ENCODE measurements at regions not wholly inside any gene's neighbourhood (a gene's known extent, or its start where the extent isn't known, plus 50 kb on each side); places are given as distances from the start of the nearest gene placed in this dataset.

DNA sequence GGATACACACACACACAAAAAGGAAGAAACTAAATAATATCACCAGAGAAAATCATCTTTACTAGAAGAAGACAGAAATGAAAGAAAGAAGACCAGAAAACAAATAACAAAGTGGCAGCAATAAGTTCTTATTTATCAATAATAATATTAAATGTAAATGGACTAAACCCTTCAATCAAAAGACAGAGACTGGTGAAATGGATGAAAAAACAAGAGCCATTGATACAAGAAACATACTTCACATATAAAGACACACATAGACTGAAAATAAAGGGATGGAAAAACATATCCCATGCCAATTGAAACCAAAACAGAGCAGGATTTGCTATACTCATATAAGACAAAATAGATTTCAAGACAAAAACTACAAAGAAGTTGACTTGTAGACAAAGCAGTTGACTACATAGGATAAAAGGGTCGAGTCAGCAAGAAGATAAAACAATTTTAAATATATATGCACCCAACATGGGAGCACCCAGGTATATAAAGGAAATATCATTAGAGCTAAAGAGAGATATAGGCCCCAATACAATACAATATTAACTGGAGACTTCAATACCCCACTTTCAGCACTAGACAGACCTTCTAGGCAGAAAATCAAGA is 259.4 kb downstream of the EPM2A start:
- no peaks in the 10 kb centered on the region for H3K9me3 ChIP-seq (ENCODE audit: insufficient read depth, low read length)
- no peak overlapping the region for H3K9ac ChIP-seq (ENCODE audit: insufficient read length, low read depth)
- TF ChIP-seq ZNF274 (IDR thresholded peaks at IDR 0.05; ENCODE audit: low read depth, low read length) (no peak), SUZ12 (IDR thresholded peaks at IDR 0.05; ENCODE audit: extremely low read depth, insufficient read depth, insufficient read length) (no peak), YY1 (IDR thresholded peaks at IDR 0.05; ENCODE audit: insufficient read depth, insufficient read length) (no peak)
- H3K36me3 ChIP-seq (ENCODE audit: insufficient read depth, insufficient read length, low read length): no peaks in the 10 kb centered on the region
- no peak for DNase-seq (ENCODE audit: low read depth, low spot score)
- H3K27me3 ChIP-seq (ENCODE audit: insufficient read depth, insufficient read length): no peaks in the 10 kb centered on the region
- H3K4me3 ChIP-seq (ENCODE audit: insufficient read length, low read depth): no peak overlapping the region
- H3K4me1 ChIP-seq (ENCODE audit: insufficient read depth, insufficient read length): no peaks in the 10 kb centered on the region

- H3K9ac ChIP-seq (ENCODE audit: insufficient read length, low read depth): no peak overlapping the region
- H3K9me3 ChIP-seq (ENCODE audit: insufficient read depth, low read length): no peaks in the 10 kb centered on the region
- no peaks in the 10 kb centered on the region for H3K4me1 ChIP-seq (ENCODE audit: insufficient read depth, insufficient read length)
- no peaks in the 10 kb centered on the region for H3K27me3 ChIP-seq (ENCODE audit: insufficient read depth, insufficient read length)
- no peak overlapping the region for H3K4me3 ChIP-seq (ENCODE audit: insufficient read length, low read depth)
- TF ChIP-seq SUZ12 (IDR thresholded peaks at IDR 0.05; ENCODE audit: extremely low read depth, insufficient read depth, insufficient read length): no peak
- no peak for TF ChIP-seq YY1 (IDR thresholded peaks at IDR 0.05; ENCODE audit: insufficient read depth, insufficient read length)
- no peak for TF ChIP-seq ZNF274 (IDR thresholded peaks at IDR 0.05; ENCODE audit: low read depth, low read length)
- no peaks in the 10 kb centered on the region for H3K36me3 ChIP-seq (ENCODE audit: insufficient read depth, insufficient read length, low read length)
- DNase-seq (ENCODE audit: low read depth, low spot score): no peak
Observed at GRCh38 chr6:145480024-145480423, 255.3 kb downstream of the EPM2A start.

DNA sequence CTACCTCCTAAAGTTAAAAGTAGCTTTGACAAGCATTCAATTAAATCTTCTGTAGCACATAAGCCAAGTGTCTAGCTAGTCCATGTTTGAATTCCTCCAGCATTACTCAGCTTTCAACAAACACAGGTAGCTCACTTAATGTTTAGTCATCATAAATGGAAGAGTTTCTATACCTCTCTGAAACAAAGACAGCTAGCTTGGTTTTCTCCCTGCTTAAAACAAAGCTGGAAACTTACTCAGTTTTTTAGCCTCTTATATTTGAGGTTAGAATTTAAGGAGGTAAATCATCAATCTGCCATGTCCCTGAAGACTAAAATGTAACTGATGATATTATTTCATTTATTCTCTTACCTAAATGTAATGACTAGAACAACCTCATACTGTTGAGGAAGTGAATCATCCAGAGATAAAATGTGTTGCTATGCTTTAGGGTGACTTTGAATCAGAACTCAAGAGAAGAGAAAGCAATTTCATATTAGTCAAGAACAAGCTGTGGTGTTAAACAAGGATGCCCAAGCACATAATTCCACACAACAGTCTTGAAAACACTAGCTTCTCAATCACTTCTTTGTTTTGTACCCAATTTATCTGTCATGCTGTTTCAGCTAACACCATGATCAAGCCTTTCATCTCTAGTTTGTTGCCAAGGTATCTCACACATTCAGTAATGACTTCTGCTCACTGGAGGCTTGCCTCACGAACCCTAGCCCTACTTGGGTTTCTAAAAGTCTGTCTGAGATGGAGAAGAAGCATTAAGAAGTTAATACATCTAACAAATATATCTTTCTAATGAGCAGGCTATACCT is 251.9 kb downstream of the EPM2A start:
- DNase-seq (ENCODE audit: low read depth, low spot score): no peak
- H3K4me3 ChIP-seq (ENCODE audit: insufficient read length, low read depth): no peak overlapping the region
- no peaks in the 10 kb centered on the region for H3K27me3 ChIP-seq (ENCODE audit: insufficient read depth, insufficient read length)
- H3K9ac ChIP-seq (ENCODE audit: insufficient read length, low read depth): no peak overlapping the region
- no peaks in the 10 kb centered on the region for H3K36me3 ChIP-seq (ENCODE audit: insufficient read depth, insufficient read length, low read length)
- no peaks in the 10 kb centered on the region for H3K9me3 ChIP-seq (ENCODE audit: insufficient read depth, low read length)
- TF ChIP-seq SUZ12 (IDR thresholded peaks at IDR 0.05; ENCODE audit: extremely low read depth, insufficient read depth, insufficient read length): no peak
- no peaks in the 10 kb centered on the region for H3K4me1 ChIP-seq (ENCODE audit: insufficient read depth, insufficient read length)

GRCh38 chr6:145485288-145485687 is 250.0 kb downstream of the EPM2A start:
- no peaks in the 10 kb centered on the region for H3K4me1 ChIP-seq (ENCODE audit: insufficient read depth, insufficient read length)
- no peaks in the 10 kb centered on the region for H3K36me3 ChIP-seq (ENCODE audit: insufficient read depth, insufficient read length, low read length)
- H3K9me3 ChIP-seq (ENCODE audit: insufficient read depth, low read length): no peaks in the 10 kb centered on the region
- no peak for DNase-seq (ENCODE audit: low read depth, low spot score)
- no peak overlapping the region for H3K4me3 ChIP-seq (ENCODE audit: insufficient read length, low read depth)
- TF ChIP-seq YY1 (IDR thresholded peaks at IDR 0.05; ENCODE audit: insufficient read depth, insufficient read length): no peak
- TF ChIP-seq SUZ12 (IDR thresholded peaks at IDR 0.05; ENCODE audit: extremely low read depth, insufficient read depth, insufficient read length): no peak
- no peak for TF ChIP-seq ZNF274 (IDR thresholded peaks at IDR 0.05; ENCODE audit: low read depth, low read length)
- no peak overlapping the region for H3K9ac ChIP-seq (ENCODE audit: insufficient read length, low read depth)
- H3K27me3 ChIP-seq (ENCODE audit: insufficient read depth, insufficient read length): no peaks in the 10 kb centered on the region

DNA sequence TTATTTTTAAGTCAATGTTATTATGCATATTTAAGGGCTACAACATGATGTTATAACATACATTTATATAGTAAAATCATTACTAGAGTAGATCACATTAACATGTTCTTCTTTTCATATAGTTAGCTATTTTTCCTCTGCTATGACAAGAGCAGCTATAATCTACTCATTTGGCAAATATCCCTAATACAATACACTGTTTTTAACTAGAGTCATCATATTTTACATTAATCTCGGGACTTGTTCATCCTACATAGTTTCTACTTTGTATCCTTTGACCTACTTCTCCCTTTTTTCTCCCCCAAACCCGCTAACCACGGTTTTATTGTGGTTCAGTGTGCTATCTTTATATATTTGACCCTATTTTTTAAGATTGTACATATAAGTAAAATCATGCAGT is 249.0 kb downstream of the EPM2A start:
- Histone ChIP-seq H3K9ac (ENCODE audit: insufficient read length, low read depth) (no peak overlapping the region), H3K4me1 (ENCODE audit: insufficient read depth, insufficient read length) (no peaks in the 10 kb centered on the region), H3K27me3 (ENCODE audit: insufficient read depth, insufficient read length) (no peaks in the 10 kb centered on the region), H3K4me3 (ENCODE audit: insufficient read length, low read depth) (no peak overlapping the region), H3K36me3 (ENCODE audit: insufficient read depth, insufficient read length, low read length) (no peaks in the 10 kb centered on the region), H3K9me3 (ENCODE audit: insufficient read depth, low read length) (no peaks in the 10 kb centered on the region)
- DNase-seq (ENCODE audit: low read depth, low spot score): no peak
- TF ChIP-seq ZNF274 (IDR thresholded peaks at IDR 0.05; ENCODE audit: low read depth, low read length) (no peak), YY1 (IDR thresholded peaks at IDR 0.05; ENCODE audit: insufficient read depth, insufficient read length) (no peak), SUZ12 (IDR thresholded peaks at IDR 0.05; ENCODE audit: extremely low read depth, insufficient read depth, insufficient read length) (no peak)

DNA sequence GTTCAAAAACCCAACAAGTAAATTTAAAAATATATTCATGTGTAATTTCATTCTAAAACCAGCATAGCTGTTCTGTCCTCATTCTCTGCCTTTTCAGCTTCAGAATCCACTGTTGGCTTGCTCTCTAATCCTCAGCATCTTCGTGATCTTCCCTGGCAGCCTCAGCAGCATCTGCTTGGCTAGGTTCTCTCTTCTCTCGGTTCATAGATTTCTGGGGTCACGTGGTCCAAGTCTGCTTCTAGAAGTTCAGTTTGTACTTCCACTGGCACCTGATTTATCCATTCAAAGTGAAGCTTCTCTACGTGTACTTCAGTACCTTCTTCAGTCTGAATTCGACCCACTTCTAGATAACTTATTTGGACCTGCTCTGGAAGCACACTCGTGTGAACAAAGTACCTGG is 245.7 kb downstream of the EPM2A start:
- DNase-seq (ENCODE audit: low read depth, low spot score): no peak
- no peaks in the 10 kb centered on the region for H3K36me3 ChIP-seq (ENCODE audit: insufficient read depth, insufficient read length, low read length)
- no peaks in the 10 kb centered on the region for H3K27me3 ChIP-seq (ENCODE audit: insufficient read depth, insufficient read length)
- H3K9ac ChIP-seq (ENCODE audit: insufficient read length, low read depth): no peak overlapping the region
- TF ChIP-seq SUZ12 (IDR thresholded peaks at IDR 0.05; ENCODE audit: extremely low read depth, insufficient read depth, insufficient read length) (no peak), ZNF274 (IDR thresholded peaks at IDR 0.05; ENCODE audit: low read depth, low read length) (no peak), YY1 (IDR thresholded peaks at IDR 0.05; ENCODE audit: insufficient read depth, insufficient read length) (no peak)
- no peaks in the 10 kb centered on the region for H3K4me1 ChIP-seq (ENCODE audit: insufficient read depth, insufficient read length)
- no peaks in the 10 kb centered on the region for H3K9me3 ChIP-seq (ENCODE audit: insufficient read depth, low read length)
- H3K4me3 ChIP-seq (ENCODE audit: insufficient read length, low read depth): no peak overlapping the region

DNA sequence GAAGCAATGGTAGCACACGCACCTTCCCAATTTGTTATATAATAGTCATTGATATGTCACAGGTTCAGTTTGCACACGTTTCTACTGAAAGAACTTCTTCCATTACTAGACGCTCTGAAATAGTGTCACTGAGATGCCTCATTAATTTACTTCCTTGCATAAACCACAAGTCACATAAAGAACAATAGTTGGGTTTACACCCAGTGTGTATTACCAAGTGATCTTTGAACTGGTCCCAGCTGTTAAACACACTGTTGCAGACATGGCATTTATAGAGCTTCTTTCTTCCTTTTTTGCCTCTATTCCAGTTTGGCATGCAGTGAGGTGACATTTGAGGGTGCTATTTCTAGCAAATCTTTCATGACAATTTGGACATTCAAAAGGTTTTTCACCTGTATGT is 245.3 kb downstream of the EPM2A start:
- no peaks in the 10 kb centered on the region for H3K4me1 ChIP-seq (ENCODE audit: insufficient read depth, insufficient read length)
- no peak for TF ChIP-seq ZNF274 (IDR thresholded peaks at IDR 0.05; ENCODE audit: low read depth, low read length)
- TF ChIP-seq SUZ12 (IDR thresholded peaks at IDR 0.05; ENCODE audit: extremely low read depth, insufficient read depth, insufficient read length): no peak
- TF ChIP-seq YY1 (IDR thresholded peaks at IDR 0.05; ENCODE audit: insufficient read depth, insufficient read length): no peak

More for the DNA sequence above, 245.3 kb downstream of the EPM2A start:
- DNase-seq (ENCODE audit: low read depth, low spot score): no peak
- Histone ChIP-seq H3K9me3 (ENCODE audit: insufficient read depth, low read length) (no peaks in the 10 kb centered on the region), H3K27me3 (ENCODE audit: insufficient read depth, insufficient read length) (no peaks in the 10 kb centered on the region), H3K9ac (ENCODE audit: insufficient read length, low read depth) (no peak overlapping the region), H3K36me3 (ENCODE audit: insufficient read depth, insufficient read length, low read length) (no peaks in the 10 kb centered on the region), H3K4me3 (ENCODE audit: insufficient read length, low read depth) (no peak overlapping the region)

All from NT2/D1 (cell line).